OCI-LY1 (cell line): ENCODE measurements at regions not wholly inside any gene's neighbourhood (a gene's known extent, or its start where the extent isn't known, plus 50 kb on each side); places are given as distances from the start of the nearest gene placed in this dataset.

ENCODE experiments used
- H2AFZ ChIP-seq: fragments of 200-600 bp; sonication (generic), shearing (Covaris generic); 2 replicates; pipeline ENCODE4 v1.6.0; 2014; ENCODE audit warnings: antibody characterized with exemption, mild to moderate bottlenecking, low read length
- H3F3A ChIP-seq: fragments of 200-600 bp; sonication (generic), shearing (Covaris generic); 2 replicates; pipeline ENCODE4 v1.6.0; 2014; ENCODE audit warnings: mild to moderate bottlenecking, antibody characterized with exemption, low read length, moderate library complexity; ENCODE audit not compliant: insufficient read depth
- H3K27ac ChIP-seq: fragments of 200-600 bp; sonication (generic); 2 replicates; pipeline ENCODE4 v1.5.1; 2014; ENCODE audit warnings: low read length, mixed run types, mild to moderate bottlenecking, low read depth; ENCODE audit not compliant: poor library complexity, severe bottlenecking
- H3K27me3 ChIP-seq: fragments of 200-600 bp; sonication (generic); 2 replicates; pipeline ENCODE4 v1.6.0; 2014; ENCODE audit warnings: antibody characterized with exemption, mild to moderate bottlenecking, low read length, moderate library complexity; ENCODE audit not compliant: insufficient read depth
- H3K36me3 ChIP-seq: fragments of 200-600 bp; sonication (generic); 2 replicates; pipeline ENCODE4 v1.6.1; 2014; ENCODE audit warnings: mild to moderate bottlenecking, antibody characterized with exemption, low read length, moderate library complexity, mixed read lengths; ENCODE audit not compliant: insufficient read depth
- H3K4me1 ChIP-seq: fragments of 200-600 bp; sonication (generic); 2 replicates; pipeline ENCODE4 v1.5.1; 2014; ENCODE audit warnings: mild to moderate bottlenecking, low read length, moderate library complexity; ENCODE audit not compliant: insufficient read depth, severe bottlenecking
- H3K4me2 ChIP-seq: fragments of 200-600 bp; sonication (generic), shearing (Covaris generic); 2 replicates; pipeline ENCODE4 v1.6.1; 2014; ENCODE audit warnings: low read length
- H3K4me3 ChIP-seq: fragments of 200-600 bp; sonication (generic); 2 replicates; pipeline ENCODE4 v1.5.1; 2014; ENCODE audit warnings: low read length, low read depth, mild to moderate bottlenecking, mixed read lengths; ENCODE audit not compliant: poor library complexity, severe bottlenecking
- H3K79me2 ChIP-seq: fragments of 200-600 bp; shearing (Covaris generic); 2 replicates; pipeline ENCODE4 v1.6.1; 2016; ENCODE audit warnings: mixed run types, low read length, mixed read lengths; ENCODE audit not compliant: insufficient read depth
- H3K9ac ChIP-seq: fragments of 200-600 bp; sonication (generic), shearing (Covaris generic); 2 replicates; pipeline ENCODE4 v1.6.1; 2014; ENCODE audit warnings: mild to moderate bottlenecking, low read length, mixed read lengths
- H3K9me2 ChIP-seq: fragments of 200-600 bp; sonication (generic), shearing (Covaris generic); 2 replicates; pipeline ENCODE4 v1.6.1; 2014; ENCODE audit warnings: low read depth, mild to moderate bottlenecking, low read length, mixed read lengths
- H3K9me3 ChIP-seq: fragments of 200-600 bp; shearing (Covaris generic); 2 replicates; pipeline ENCODE4 v1.6.1; 2014; ENCODE audit warnings: low read length, mixed read lengths
- H4K20me1 ChIP-seq: fragments of 200-600 bp; sonication (generic), shearing (Covaris generic); 2 replicates; pipeline ENCODE4 v1.6.0; 2016; ENCODE audit warnings: mild to moderate bottlenecking, low read length; ENCODE audit not compliant: insufficient read depth
- EZH2 ChIP-seq: fragments of 200-600 bp; sonication (generic), shearing (Covaris generic); IDR thresholded peaks from 2 replicates; pipeline ENCODE4 v1.8.0; 2017; ENCODE audit warnings: borderline replicate concordance, mixed run types, mild to moderate bottlenecking, antibody characterized with exemption, low read length, moderate library complexity, mixed read lengths
- TF ChIP-seq, protein P1 (sequence below): fragments of 200-600 bp; sonication (generic), shearing (Covaris generic); IDR thresholded peaks from 2 replicates; pipeline ENCODE4 v1.5.1; 2017; ENCODE audit warnings: mild to moderate bottlenecking, antibody characterized with exemption, low read length, moderate library complexity, mixed read lengths

- H4K20me1 ChIP-seq: no peaks in the 10 kb centered on the region
- H3F3A ChIP-seq: no peaks in the 10 kb centered on the region
- no peaks in the 10 kb centered on the region for H3K9me3 ChIP-seq
- no peak overlapping the region for H3K4me2 ChIP-seq
- no peaks in the 10 kb centered on the region for H3K4me1 ChIP-seq
- TF ChIP-seq EZH2: no peak
- TF ChIP-seq, protein P1, sequence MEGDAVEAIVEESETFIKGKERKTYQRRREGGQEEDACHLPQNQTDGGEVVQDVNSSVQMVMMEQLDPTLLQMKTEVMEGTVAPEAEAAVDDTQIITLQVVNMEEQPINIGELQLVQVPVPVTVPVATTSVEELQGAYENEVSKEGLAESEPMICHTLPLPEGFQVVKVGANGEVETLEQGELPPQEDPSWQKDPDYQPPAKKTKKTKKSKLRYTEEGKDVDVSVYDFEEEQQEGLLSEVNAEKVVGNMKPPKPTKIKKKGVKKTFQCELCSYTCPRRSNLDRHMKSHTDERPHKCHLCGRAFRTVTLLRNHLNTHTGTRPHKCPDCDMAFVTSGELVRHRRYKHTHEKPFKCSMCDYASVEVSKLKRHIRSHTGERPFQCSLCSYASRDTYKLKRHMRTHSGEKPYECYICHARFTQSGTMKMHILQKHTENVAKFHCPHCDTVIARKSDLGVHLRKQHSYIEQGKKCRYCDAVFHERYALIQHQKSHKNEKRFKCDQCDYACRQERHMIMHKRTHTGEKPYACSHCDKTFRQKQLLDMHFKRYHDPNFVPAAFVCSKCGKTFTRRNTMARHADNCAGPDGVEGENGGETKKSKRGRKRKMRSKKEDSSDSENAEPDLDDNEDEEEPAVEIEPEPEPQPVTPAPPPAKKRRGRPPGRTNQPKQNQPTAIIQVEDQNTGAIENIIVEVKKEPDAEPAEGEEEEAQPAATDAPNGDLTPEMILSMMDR: no peak
- H3K27me3 ChIP-seq: no peaks in the 10 kb centered on the region
- no peak overlapping the region for H2AFZ ChIP-seq
- no peaks in the 10 kb centered on the region for H3K9me2 ChIP-seq
- H3K9ac ChIP-seq: no peak overlapping the region
- H3K4me3 ChIP-seq: no peak overlapping the region
- H3K36me3 ChIP-seq: no peaks in the 10 kb centered on the region
- no peak overlapping the region for H3K27ac ChIP-seq
- H3K79me2 ChIP-seq: no peaks in the 10 kb centered on the region
Observed at GRCh38 chr1:99207216-99207615, 57.1 kb upstream of the PLPPR4 start.
